GM21423 (cell line): ENCODE measurements at regions not wholly inside any gene's neighbourhood (a gene's known extent, or its start where the extent isn't known, plus 50 kb on each side); places are given as distances from the start of the nearest gene placed in this dataset.
A peak's percentile ranks its signal among the peaks of the same experiment; 100 is the strongest.
"Not testable (repeated sequence)": the region's sequence is repeated elsewhere in the genome, so short reads cannot be mapped to it uniquely, and the experiment has no call there.

Experiments
- ATAC-seq: cut with Tn5 transposase; IDR thresholded peaks from one replicate; pipeline ENCODE4 v1.9.1; 2021; ENCODE audit warnings: mild to moderate bottlenecking, moderate library complexity; ENCODE audit not compliant: unreplicated experiment

- ATAC-seq: no peak
These were observed 147.6 kb upstream of the BARHL2 start for GRCh38 chr1:90864681-90865080.

- no peak for ATAC-seq
These were observed 145.7 kb upstream of the BARHL2 start for GRCh38 chr1:90862782-90863181.

- not testable (repeated sequence) for ATAC-seq
These were observed 144.3 kb upstream of the BARHL2 start for GRCh38 chr1:90861421-90861820.

- no peak for ATAC-seq
These were observed 139.4 kb upstream of the BARHL2 start for GRCh38 chr1:90856463-90857007.

- no peak for ATAC-seq
These were observed 137.4 kb upstream of the BARHL2 start for GRCh38 chr1:90854397-90854924.

GRCh38 chr1:90851711-90852050 is 134.6 kb upstream of the BARHL2 start:
- ATAC-seq: no peak

GRCh38 chr1:90850898-90851710 is 134.0 kb upstream of the BARHL2 start:
- ATAC-seq: peak; percentile 98

- ATAC-seq: peak; percentile 4
These were observed 133.2 kb upstream of the BARHL2 start for GRCh38 chr1:90850181-90850897.

- ATAC-seq: no peak
These were observed 124.4 kb upstream of the BARHL2 start for GRCh38 chr1:90841473-90841872.

- no peak for ATAC-seq
These were observed 123.2 kb upstream of the BARHL2 start for GRCh38 chr1:90840352-90840751.

GRCh38 chr1:90839323-90839722 is 122.2 kb upstream of the BARHL2 start:
- ATAC-seq: no peak

GRCh38 chr1:90838720-90839119 is 121.6 kb upstream of the BARHL2 start:
- ATAC-seq: no peak

GRCh38 chr1:90837420-90837819 is 120.3 kb upstream of the BARHL2 start:
- ATAC-seq: no peak

- ATAC-seq: no peak
These were observed 119.2 kb upstream of the BARHL2 start for GRCh38 chr1:90836345-90836679.

- no peak for ATAC-seq
These were observed 118.7 kb upstream of the BARHL2 start for GRCh38 chr1:90835661-90836344.

GRCh38 chr1:90834886-90835660 is 118.0 kb upstream of the BARHL2 start:
- ATAC-seq: no peak

- ATAC-seq: no peak
These were observed 117.3 kb upstream of the BARHL2 start for GRCh38 chr1:90834354-90834885.

GRCh38 chr1:90833466-90834110 is 116.5 kb upstream of the BARHL2 start:
- ATAC-seq: no peak

- no peak for ATAC-seq
These were observed 114.8 kb upstream of the BARHL2 start for GRCh38 chr1:90831910-90832309.

GRCh38 chr1:90826834-90827233 is 109.7 kb upstream of the BARHL2 start:
- ATAC-seq: no peak
